Aorta (tissue), 5 donors: ENCODE measurements at regions not wholly inside any gene's neighbourhood (a gene's known extent, or its start where the extent isn't known, plus 50 kb on each side); places are given as distances from the start of the nearest gene placed in this dataset.

Experiments used
- ATAC-seq: fragments of 200-7000 bp; cut with Tn5 transposase; one replicate; pipeline ENCODE4 v1.9.1; 2022; ENCODE audit warnings: moderate library complexity; ENCODE audit not compliant: low FRiP score
- DNase-seq, 2 donors: peaks; one replicate each; pipeline ENCODE4 v3.0.0-alpha.2; 2020
- H3K27ac ChIP-seq, 2 donors: one replicate each; pipeline ENCODE4 v1.5.1; 2013; ENCODE audit warnings: low read length in 2 of 2, mild to moderate bottlenecking in 2 of 2, moderate library complexity in 2 of 2, control low read depth in 1 of 2, inconsistent platforms in 1 of 2, low read depth in 1 of 2
- H3K27me3 ChIP-seq, 2 donors: one replicate each; pipeline ENCODE4 v1.6.1; 2013; ENCODE audit warnings: control low read depth in 1 of 2, low read length in 1 of 2, mild to moderate bottlenecking in 1 of 2, moderate library complexity in 1 of 2; ENCODE audit not compliant: insufficient read depth in 2 of 2, control insufficient read depth in 1 of 2
- H3K36me3 ChIP-seq, 2 donors: one replicate each; pipeline ENCODE4 v1.6.1; 2013; ENCODE audit warnings: control low read depth in 1 of 2, low read length in 1 of 2, mild to moderate bottlenecking in 1 of 2; ENCODE audit not compliant: insufficient read depth in 2 of 2, control insufficient read depth in 1 of 2
- H3K4me1 ChIP-seq, 2 donors: one replicate each; pipeline ENCODE4 v1.6.1; 2013; ENCODE audit warnings: low read length in 2 of 2, control low read depth in 1 of 2, mild to moderate bottlenecking in 1 of 2, moderate library complexity in 1 of 2; ENCODE audit not compliant: insufficient read depth in 2 of 2, control insufficient read depth in 1 of 2
- H3K4me3 ChIP-seq, 2 donors: one replicate each; pipeline ENCODE4 v1.5.1; 2013; ENCODE audit warnings: low read length in 2 of 2, control low read depth in 1 of 2, mild to moderate bottlenecking in 1 of 2
- H3K9me3 ChIP-seq: one replicate; pipeline ENCODE4 v1.6.1; 2013; ENCODE audit warnings: mild to moderate bottlenecking, low read length; ENCODE audit not compliant: control insufficient read depth
- WGBS, 2 donors: extraction: QIAGEN DNeasy Blood & Tissue Kit; methylation state at CpG; one replicate each; pipeline ENCODE4 v1.1.7; 2013; 5-methylcytosine and 5-hydroxymethylcytosine counted together
- intact Hi-C, 2 donors: fragments of 100-400 bp; cut with DNase I; formaldehyde crosslinking; loops; one replicate each; pipeline versions ENCODE4 v1.14.2 to v1.15.0; 2022
- donor health status: healthy with polysubstance abuse.
- donor health status: Bipolar disorder and iron deficiency.
- donor health status: DM: no; HTN: no; CAD: no.
- donor health status: DM: no; HTN: no; CAD: no.
- donor health status: DM: yes; HTN: yes; CAD: no.

- H3K36me3 ChIP-seq: no peaks in the 10 kb centered on the region
- WGBS, 2 donors: 70 to 72% methylated on average over 11 of the region's 11 CpGs
- no peaks in the 10 kb centered on the region for H3K9me3 ChIP-seq
- H3K27ac ChIP-seq: no peak overlapping the region
- H3K27me3 ChIP-seq: no peaks in the 10 kb centered on the region
- DNase-seq (no peak), ATAC-seq (no peak)
- no peak overlapping the region for H3K4me3 ChIP-seq
- intact Hi-C loops: loop anchor here in 1 of 2 donors (5.0 to 10.0 kb wide), 2 partner anchors 192 to 250 kb away; no protein-coding TSS in a partner anchor
- H3K4me1 ChIP-seq: no peaks in the 10 kb centered on the region
Observed at GRCh38 chr9:38162332-38163211, 93.5 kb upstream of the SHB start.

DNA sequence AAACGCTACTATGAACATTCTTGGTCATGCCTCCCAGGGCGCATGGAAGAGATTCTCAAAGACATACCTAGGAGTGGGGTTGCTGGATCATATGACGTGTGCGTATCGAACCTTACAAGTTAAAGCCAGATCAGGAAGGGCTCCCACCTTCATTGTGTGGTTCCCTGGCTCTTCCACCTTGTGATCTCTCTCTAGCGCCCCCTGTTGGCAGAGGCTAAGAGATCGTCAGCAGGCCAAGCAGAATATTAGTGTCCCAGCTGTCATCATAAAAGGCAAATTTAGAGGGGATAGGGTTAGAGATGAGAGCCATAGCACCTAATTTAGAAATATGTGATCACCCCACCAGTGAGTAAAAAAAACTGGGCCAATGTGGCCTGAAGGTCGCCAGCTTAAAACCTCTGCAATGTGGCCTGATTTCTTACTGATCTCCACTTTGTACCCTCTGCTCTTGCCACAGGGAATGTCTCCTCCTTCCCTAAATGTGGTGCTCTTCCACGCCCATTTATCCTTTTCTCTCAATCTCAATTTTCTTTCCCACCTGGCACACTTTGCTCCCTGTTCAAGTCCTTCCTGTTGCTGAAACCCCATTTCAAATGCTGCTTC lies 91.7 kb upstream of the SHB start:
- no peak overlapping the region for H3K4me3 ChIP-seq
- intact Hi-C loops: loop anchor here (1.0 to 10.0 kb wide), 3 partner anchors 194 to 248 kb away; no protein-coding TSS in a partner anchor

GRCh38 chr9:38159599-38159998 lies 90.6 kb upstream of the SHB start:
- ATAC-seq (no peak), DNase-seq (no peak)
- Histone ChIP-seq H3K4me1 (no peaks in the 10 kb centered on the region), H3K36me3 (no peaks in the 10 kb centered on the region), H3K9me3 (no peaks in the 10 kb centered on the region), H3K4me3 (no peak overlapping the region), H3K27me3 (no peaks in the 10 kb centered on the region), H3K27ac (no peak overlapping the region)
- 93 to 94% methylated on average over 3 of the region's 3 CpGs for WGBS, 2 donors
- intact Hi-C loops: no loop called here

More for the DNA sequence above, 91.7 kb upstream of the SHB start:
- Histone ChIP-seq H3K4me1 (no peaks in the 10 kb centered on the region), H3K27me3 (no peaks in the 10 kb centered on the region), H3K36me3 (no peaks in the 10 kb centered on the region), H3K27ac (no peak overlapping the region), H3K9me3 (no peaks in the 10 kb centered on the region)
- peak; percentile 56 for ATAC-seq
- DNase-seq: peak in 1 of 2 donors; percentile 70
- 55 to 62% methylated on average over 9 of the region's 9 CpGs for WGBS, 2 donors

DNA sequence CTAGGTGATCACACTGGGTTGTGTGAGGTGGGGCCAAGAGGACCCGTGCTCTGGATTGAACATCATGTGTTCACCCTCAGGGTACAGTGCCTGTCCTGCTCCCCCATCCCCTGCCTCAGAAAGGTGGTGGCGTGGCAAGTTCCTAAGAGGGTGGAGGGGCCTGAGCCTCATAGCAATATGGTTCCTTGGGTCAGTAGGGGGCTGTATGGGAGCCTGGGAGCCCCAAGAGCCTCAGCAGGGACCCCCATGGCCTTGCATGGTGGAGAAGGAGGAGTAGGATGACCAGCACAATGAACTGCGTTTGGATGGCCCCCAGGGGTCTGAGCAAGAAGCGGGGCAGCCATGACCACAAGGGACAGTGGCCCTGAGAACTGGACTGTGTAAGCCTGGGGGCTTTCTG lies 89.6 kb upstream of the SHB start:
- Histone ChIP-seq H3K36me3 (no peaks in the 10 kb centered on the region), H3K9me3 (no peaks in the 10 kb centered on the region), H3K4me3 (no peak overlapping the region), H3K27ac (no peak overlapping the region), H3K4me1 (no peaks in the 10 kb centered on the region), H3K27me3 (no peaks in the 10 kb centered on the region)
- ATAC-seq (no peak), DNase-seq (no peak)
- intact Hi-C loops: no loop called here
- 93 to 95% methylated on average over 4 of the region's 4 CpGs for WGBS, 2 donors

GRCh38 chr9:38157711-38158110 lies 88.7 kb upstream of the SHB start:
- H3K4me3 ChIP-seq: no peak overlapping the region
- intact Hi-C loops: no loop called here
- H3K27me3 ChIP-seq: no peaks in the 10 kb centered on the region
- ATAC-seq (no peak), DNase-seq (no peak)
- no peaks in the 10 kb centered on the region for H3K9me3 ChIP-seq
- no peak overlapping the region for H3K27ac ChIP-seq
- H3K4me1 ChIP-seq: no peaks in the 10 kb centered on the region
- H3K36me3 ChIP-seq: no peaks in the 10 kb centered on the region
- WGBS, 2 donors: 77 to 78% methylated on average over 2 of the region's 2 CpGs

- Histone ChIP-seq H3K27ac (no peak overlapping the region), H3K36me3 (no peaks in the 10 kb centered on the region), H3K4me1 (no peaks in the 10 kb centered on the region), H3K4me3 (no peak overlapping the region), H3K9me3 (no peaks in the 10 kb centered on the region), H3K27me3 (no peaks in the 10 kb centered on the region)
- 74 to 80% methylated on average over 8 of the region's 8 CpGs for WGBS, 2 donors
- intact Hi-C loops: no loop called here
- no peak for ATAC-seq
- DNase-seq: no peak
Observed at GRCh38 chr9:38154501-38155421, 85.7 kb upstream of the SHB start.

DNA sequence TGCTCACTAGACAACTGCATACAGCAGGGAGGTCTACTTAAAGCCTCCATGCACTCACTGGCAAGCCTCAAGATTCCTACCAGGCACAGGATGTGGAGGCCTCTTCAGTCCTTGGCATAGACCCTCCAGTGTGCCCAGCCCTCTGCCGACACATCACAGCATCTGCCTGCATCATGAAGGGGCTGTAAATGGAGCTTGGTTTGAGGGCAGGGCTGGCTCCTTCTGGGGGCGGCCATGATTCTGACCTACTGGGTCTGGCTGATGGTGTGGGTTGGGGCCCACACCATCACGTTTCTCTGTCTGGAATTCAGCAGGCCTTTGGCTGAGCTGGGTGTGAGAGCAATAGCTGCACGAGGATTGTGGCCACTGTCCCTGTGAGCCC lies 84.9 kb upstream of the SHB start:
- DNase-seq (no peak), ATAC-seq (no peak)
- no peaks in the 10 kb centered on the region for H3K27me3 ChIP-seq
- no peaks in the 10 kb centered on the region for H3K4me1 ChIP-seq
- H3K9me3 ChIP-seq: no peaks in the 10 kb centered on the region
- WGBS, 2 donors: 71 to 89% methylated on average over 4 of the region's 4 CpGs
- intact Hi-C loops: no loop called here
- no peak overlapping the region for H3K27ac ChIP-seq
- no peaks in the 10 kb centered on the region for H3K36me3 ChIP-seq
- no peak overlapping the region for H3K4me3 ChIP-seq

- Histone ChIP-seq H3K4me3 (no peak overlapping the region), H3K27me3 (no peaks in the 10 kb centered on the region), H3K9me3 (no peaks in the 10 kb centered on the region), H3K36me3 (no peaks in the 10 kb centered on the region), H3K27ac (no peak overlapping the region), H3K4me1 (no peaks in the 10 kb centered on the region)
- intact Hi-C loops: no loop called here
- DNase-seq: no peak
- 86 to 88% methylated on average over 6 of the region's 6 CpGs for WGBS, 2 donors
- no peak for ATAC-seq
Observed at GRCh38 chr9:38153152-38153909, 84.3 kb upstream of the SHB start.
